ENCODE measurements at regions not wholly inside any gene's neighbourhood (a gene's known extent, or its start where the extent isn't known, plus 50 kb on each side); places are given as distances from the start of the nearest gene placed in this dataset.

GRCh38 chr7:49260538-49260937 is 336.2 kb downstream of the CDC14C start:
- no peak for DNase-seq

GRCh38 chr7:49261928-49262327 is 337.6 kb downstream of the CDC14C start:
- no peak for DNase-seq

- DNase-seq = no peak
Measured at GRCh38 chr7:49264530-49264929, 340.2 kb downstream of the CDC14C start.

GRCh38 chr7:49273897-49274296 is 349.6 kb downstream of the CDC14C start:
- no peak for DNase-seq

GRCh38 chr7:49279891-49280290 is 355.5 kb downstream of the CDC14C start:
- no peak for DNase-seq

- no peak for DNase-seq
Measured at GRCh38 chr7:49287653-49288052, 363.3 kb downstream of the CDC14C start.

DNA sequence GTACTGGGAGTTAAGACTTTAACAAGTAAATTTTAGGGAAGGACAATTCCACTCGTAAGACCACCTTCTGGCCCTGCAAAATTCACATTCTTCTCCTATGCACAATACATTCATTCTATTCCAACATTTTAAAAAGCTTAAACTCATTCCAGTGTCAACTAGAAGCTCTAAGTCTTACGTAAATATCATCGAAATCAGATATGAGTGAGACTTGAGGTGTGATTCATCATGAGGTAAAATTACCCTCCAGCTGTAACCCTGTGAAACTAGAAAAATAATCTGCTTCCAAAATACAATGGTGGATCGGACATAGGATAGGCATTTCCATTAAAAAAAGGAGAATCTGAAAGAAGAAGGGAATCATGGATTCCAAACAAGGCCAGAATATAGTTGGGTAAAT is 370.3 kb downstream of the CDC14C start:
- DNase-seq = no peak

- no peak for DNase-seq
Measured at GRCh38 chr7:49295146-49295545, 370.8 kb downstream of the CDC14C start.

DNA sequence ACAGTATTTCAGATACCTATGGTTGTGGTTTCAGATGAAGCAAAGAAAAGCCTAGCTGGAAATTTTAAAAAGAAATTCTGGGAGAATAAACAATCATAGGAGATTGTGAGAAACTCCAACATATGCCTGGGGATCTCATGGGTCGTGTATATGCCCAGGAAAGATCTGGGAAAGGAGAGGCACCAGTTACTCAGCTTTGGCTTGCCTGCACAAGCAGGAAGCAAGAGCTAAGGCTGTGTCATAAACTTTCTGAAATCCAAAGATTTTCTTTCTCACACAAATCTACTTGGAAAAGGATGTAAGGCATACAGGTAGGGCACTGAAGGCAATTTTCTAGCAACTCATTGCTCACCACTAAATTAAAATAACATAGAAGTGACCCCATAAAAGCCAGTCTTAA is 373.6 kb downstream of the CDC14C start:
- no peak for DNase-seq

GRCh38 chr7:49308787-49309186 is 384.4 kb downstream of the CDC14C start:
- DNase-seq = no peak

- DNase-seq = no peak
Measured at GRCh38 chr7:49320083-49320482, 395.7 kb downstream of the CDC14C start.

DNA sequence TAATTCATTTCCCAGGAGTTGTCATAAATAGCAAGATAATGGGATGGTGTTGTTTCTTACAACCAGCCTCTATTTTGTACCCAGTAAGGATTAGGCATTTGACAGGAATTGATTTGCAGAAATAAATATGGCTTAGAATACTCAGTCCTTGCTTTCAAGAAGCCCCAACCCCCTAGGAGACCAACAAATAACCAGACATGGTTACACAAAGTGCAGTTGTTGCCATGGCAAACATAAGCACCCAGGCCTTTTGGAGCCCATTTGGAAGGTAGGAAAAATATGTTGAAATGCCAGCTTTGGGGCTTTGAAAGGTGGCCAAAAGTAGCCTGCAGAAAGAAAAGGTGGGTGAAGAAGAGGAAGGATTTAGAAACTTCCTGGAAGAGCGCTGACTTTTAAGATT is 397.5 kb downstream of the CDC14C start:
- no peak for DNase-seq

GRCh38 chr7:49322476-49322875 is 398.1 kb downstream of the CDC14C start:
- no peak for DNase-seq

- no peak for DNase-seq
Measured at GRCh38 chr7:49324040-49324439, 399.7 kb downstream of the CDC14C start.

- DNase-seq = no peak
Measured at GRCh38 chr7:49324707-49325106, 400.4 kb downstream of the CDC14C start.

DNA sequence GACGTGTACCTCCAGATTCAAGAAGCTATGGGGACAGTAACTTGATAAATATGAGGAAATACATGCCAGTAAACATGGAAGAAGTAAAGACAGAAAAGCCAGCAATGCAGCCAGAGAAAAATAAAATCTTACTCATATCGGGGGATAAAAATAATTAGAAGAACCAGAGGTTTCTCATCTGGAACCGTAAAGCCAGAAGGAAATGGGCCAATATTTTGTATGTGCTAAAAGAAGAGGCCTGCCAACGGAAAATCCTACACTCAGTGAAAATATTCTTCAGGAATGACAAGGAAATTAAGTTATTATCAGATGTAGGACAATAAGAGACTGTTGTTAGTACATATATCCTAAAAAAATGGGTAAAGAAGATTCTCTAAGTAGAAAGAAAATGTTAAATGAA is 401.2 kb downstream of the CDC14C start:
- DNase-seq = no peak

GRCh38 chr7:49327155-49327554 is 402.8 kb downstream of the CDC14C start:
- no peak for DNase-seq

- no peak for DNase-seq
Measured at GRCh38 chr7:49333180-49333881, 409.0 kb downstream of the CDC14C start.

GRCh38 chr7:49341849-49342248 is 417.5 kb downstream of the CDC14C start:
- peak in 1 of 2 experiments; percentile 1 for DNase-seq

DNA sequence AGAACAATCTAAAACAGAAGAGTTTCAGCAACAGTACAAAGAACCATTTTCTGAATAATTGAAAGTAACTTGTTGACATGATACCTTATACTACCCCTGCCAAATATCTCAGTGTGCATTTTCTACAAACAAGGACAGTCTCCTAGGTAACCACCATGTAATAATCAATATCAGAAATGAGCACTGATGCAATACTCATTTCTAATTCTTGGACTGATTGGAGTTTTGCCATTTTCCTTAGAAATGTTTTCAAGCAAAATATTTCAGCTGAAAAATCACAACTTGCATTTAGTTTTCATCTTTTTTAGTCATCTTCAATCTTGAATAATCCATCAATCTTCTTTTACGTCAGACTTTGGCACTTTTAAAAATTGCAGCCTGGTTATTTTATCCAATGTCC is 420.2 kb downstream of the CDC14C start:
- no peak for DNase-seq

- peak; percentile 83 to 88 for DNase-seq
Measured at GRCh38 chr7:49346195-49346899, 422.0 kb downstream of the CDC14C start.

DNA sequence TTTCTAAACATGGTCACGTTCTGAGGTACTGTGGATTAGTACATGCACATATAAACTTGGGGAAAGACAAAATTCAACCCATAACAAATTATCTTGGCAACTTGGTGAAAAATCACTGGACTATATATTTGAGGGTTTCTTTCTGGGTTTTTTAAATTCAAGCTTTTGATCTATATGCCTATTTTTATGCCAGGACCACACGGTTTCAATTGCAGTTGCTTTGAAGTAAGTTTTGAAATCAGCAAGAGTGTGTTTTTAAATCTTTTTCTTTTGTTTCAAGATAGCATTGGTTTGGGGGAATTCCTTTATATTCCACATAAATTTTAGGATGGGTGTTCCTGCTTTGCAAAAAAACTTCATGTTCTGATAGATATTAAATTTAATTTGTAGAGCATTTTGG is 406.4 kb upstream of the VWC2 start:
- DNase-seq = no peak

- no peak for DNase-seq
Measured at GRCh38 chr7:49371771-49372170, 401.7 kb upstream of the VWC2 start.

- no peak for DNase-seq
Measured at GRCh38 chr7:49376817-49377375, 396.5 kb upstream of the VWC2 start.
